GM23338 (cell line): ENCODE measurements at regions not wholly inside any gene's neighbourhood (a gene's known extent, or its start where the extent isn't known, plus 50 kb on each side); places are given as distances from the start of the nearest gene placed in this dataset.

ENCODE experiments used
- CREB1 ChIP-seq: fragments of 250-450 bp; sonication (Bioruptor Pico); IDR thresholded peaks from 2 replicates; pipeline ENCODE4 v1.5.0; 2020; ENCODE audit warnings: low read depth, mild to moderate bottlenecking, moderate library complexity
- EZH2 ChIP-seq: fragments of 200-600 bp; sonication (generic); IDR thresholded peaks from one replicate; pipeline ENCODE4 v1.8.0; 2017; ENCODE audit warnings: antibody characterized with exemption, mild to moderate bottlenecking, low read depth; ENCODE audit not compliant: unreplicated experiment
- EZH2phosphoT487 ChIP-seq: fragments of 200-600 bp; sonication (generic); IDR thresholded peaks from one replicate; pipeline ENCODE4 v1.8.1; 2018; ENCODE audit warnings: antibody characterized with exemption; ENCODE audit not compliant: unreplicated experiment
- JUNB ChIP-seq: IDR thresholded peaks from one replicate; pipeline ENCODE4 v1.6.1; 2016; ENCODE audit warnings: antibody characterized with exemption; ENCODE audit not compliant: unreplicated experiment
- NANOG ChIP-seq: IDR thresholded peaks from 2 replicates; pipeline ENCODE4 v1.6.1; 2016; ENCODE audit warnings: antibody characterized with exemption, borderline replicate concordance
- POLR2AphosphoS5 ChIP-seq: IDR thresholded peaks from 2 replicates; pipeline ENCODE4 v1.6.1; 2016; ENCODE audit warnings: antibody characterized with exemption, low read depth
- ZNF114 ChIP-seq: fragments of 250-450 bp; sonication (Bioruptor Pico); IDR thresholded peaks from 2 replicates; pipeline ENCODE4 v1.5.0; 2020; ENCODE audit warnings: mild to moderate bottlenecking, moderate library complexity
- ZNF331 ChIP-seq: fragments of 250-450 bp; sonication (Bioruptor Pico); IDR thresholded peaks from 2 replicates; pipeline ENCODE4 v1.5.0; 2020; ENCODE audit warnings: low read depth, mild to moderate bottlenecking, moderate library complexity
- TF ChIP-seq, protein P1 (sequence below), 2 experiments: fragments of 200-600 bp in 1 of 2; sonication (generic) in 1 of 2; conservative IDR thresholded peaks; 2 replicates each; pipeline versions ENCODE4 v1.5.1 to v1.6.1; 2016 to 2017; ENCODE audit warnings: antibody characterized with exemption in 2 of 2, low read depth in 2 of 2, mild to moderate bottlenecking in 2 of 2, moderate library complexity in 1 of 2
- TF ChIP-seq, protein P2 (sequence below): IDR thresholded peaks from one replicate; pipeline ENCODE4 v1.6.1; 2018; ENCODE audit warnings: antibody characterized with exemption; ENCODE audit not compliant: unreplicated experiment
- TF ChIP-seq, protein P3 (sequence below): IDR thresholded peaks from 2 replicates; pipeline ENCODE4 v1.6.1; 2016; ENCODE audit warnings: antibody characterized with exemption
- TF ChIP-seq, protein P4 (sequence below): fragments of 250-450 bp; sonication (Bioruptor Pico); IDR thresholded peaks from 2 replicates; pipeline ENCODE4 v1.5.0; 2020; ENCODE audit warnings: mild to moderate bottlenecking, moderate library complexity

GRCh38 chr3:80601479-80601878 is 833.7 kb upstream of the ROBO1 start:
- TF ChIP-seq, protein P1, sequence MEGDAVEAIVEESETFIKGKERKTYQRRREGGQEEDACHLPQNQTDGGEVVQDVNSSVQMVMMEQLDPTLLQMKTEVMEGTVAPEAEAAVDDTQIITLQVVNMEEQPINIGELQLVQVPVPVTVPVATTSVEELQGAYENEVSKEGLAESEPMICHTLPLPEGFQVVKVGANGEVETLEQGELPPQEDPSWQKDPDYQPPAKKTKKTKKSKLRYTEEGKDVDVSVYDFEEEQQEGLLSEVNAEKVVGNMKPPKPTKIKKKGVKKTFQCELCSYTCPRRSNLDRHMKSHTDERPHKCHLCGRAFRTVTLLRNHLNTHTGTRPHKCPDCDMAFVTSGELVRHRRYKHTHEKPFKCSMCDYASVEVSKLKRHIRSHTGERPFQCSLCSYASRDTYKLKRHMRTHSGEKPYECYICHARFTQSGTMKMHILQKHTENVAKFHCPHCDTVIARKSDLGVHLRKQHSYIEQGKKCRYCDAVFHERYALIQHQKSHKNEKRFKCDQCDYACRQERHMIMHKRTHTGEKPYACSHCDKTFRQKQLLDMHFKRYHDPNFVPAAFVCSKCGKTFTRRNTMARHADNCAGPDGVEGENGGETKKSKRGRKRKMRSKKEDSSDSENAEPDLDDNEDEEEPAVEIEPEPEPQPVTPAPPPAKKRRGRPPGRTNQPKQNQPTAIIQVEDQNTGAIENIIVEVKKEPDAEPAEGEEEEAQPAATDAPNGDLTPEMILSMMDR (conservative IDR thresholded peaks at IDR 0.05; ENCODE audit: low read depth in 2 of 2): no peak
- TF ChIP-seq POLR2AphosphoS5 (no peak), EZH2 (no peak), ZNF114 (no peak), EZH2phosphoT487 (no peak), ZNF331 (no peak), NANOG (no peak), CREB1 (CRISPR knock-in tag) (no peak), JUNB (no peak)
- TF ChIP-seq, protein P2, sequence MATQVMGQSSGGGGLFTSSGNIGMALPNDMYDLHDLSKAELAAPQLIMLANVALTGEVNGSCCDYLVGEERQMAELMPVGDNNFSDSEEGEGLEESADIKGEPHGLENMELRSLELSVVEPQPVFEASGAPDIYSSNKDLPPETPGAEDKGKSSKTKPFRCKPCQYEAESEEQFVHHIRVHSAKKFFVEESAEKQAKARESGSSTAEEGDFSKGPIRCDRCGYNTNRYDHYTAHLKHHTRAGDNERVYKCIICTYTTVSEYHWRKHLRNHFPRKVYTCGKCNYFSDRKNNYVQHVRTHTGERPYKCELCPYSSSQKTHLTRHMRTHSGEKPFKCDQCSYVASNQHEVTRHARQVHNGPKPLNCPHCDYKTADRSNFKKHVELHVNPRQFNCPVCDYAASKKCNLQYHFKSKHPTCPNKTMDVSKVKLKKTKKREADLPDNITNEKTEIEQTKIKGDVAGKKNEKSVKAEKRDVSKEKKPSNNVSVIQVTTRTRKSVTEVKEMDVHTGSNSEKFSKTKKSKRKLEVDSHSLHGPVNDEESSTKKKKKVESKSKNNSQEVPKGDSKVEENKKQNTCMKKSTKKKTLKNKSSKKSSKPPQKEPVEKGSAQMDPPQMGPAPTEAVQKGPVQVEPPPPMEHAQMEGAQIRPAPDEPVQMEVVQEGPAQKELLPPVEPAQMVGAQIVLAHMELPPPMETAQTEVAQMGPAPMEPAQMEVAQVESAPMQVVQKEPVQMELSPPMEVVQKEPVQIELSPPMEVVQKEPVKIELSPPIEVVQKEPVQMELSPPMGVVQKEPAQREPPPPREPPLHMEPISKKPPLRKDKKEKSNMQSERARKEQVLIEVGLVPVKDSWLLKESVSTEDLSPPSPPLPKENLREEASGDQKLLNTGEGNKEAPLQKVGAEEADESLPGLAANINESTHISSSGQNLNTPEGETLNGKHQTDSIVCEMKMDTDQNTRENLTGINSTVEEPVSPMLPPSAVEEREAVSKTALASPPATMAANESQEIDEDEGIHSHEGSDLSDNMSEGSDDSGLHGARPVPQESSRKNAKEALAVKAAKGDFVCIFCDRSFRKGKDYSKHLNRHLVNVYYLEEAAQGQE: no peak
- TF ChIP-seq, protein P3, sequence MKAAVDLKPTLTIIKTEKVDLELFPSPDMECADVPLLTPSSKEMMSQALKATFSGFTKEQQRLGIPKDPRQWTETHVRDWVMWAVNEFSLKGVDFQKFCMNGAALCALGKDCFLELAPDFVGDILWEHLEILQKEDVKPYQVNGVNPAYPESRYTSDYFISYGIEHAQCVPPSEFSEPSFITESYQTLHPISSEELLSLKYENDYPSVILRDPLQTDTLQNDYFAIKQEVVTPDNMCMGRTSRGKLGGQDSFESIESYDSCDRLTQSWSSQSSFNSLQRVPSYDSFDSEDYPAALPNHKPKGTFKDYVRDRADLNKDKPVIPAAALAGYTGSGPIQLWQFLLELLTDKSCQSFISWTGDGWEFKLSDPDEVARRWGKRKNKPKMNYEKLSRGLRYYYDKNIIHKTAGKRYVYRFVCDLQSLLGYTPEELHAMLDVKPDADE: no peak
- TF ChIP-seq, protein P4, sequence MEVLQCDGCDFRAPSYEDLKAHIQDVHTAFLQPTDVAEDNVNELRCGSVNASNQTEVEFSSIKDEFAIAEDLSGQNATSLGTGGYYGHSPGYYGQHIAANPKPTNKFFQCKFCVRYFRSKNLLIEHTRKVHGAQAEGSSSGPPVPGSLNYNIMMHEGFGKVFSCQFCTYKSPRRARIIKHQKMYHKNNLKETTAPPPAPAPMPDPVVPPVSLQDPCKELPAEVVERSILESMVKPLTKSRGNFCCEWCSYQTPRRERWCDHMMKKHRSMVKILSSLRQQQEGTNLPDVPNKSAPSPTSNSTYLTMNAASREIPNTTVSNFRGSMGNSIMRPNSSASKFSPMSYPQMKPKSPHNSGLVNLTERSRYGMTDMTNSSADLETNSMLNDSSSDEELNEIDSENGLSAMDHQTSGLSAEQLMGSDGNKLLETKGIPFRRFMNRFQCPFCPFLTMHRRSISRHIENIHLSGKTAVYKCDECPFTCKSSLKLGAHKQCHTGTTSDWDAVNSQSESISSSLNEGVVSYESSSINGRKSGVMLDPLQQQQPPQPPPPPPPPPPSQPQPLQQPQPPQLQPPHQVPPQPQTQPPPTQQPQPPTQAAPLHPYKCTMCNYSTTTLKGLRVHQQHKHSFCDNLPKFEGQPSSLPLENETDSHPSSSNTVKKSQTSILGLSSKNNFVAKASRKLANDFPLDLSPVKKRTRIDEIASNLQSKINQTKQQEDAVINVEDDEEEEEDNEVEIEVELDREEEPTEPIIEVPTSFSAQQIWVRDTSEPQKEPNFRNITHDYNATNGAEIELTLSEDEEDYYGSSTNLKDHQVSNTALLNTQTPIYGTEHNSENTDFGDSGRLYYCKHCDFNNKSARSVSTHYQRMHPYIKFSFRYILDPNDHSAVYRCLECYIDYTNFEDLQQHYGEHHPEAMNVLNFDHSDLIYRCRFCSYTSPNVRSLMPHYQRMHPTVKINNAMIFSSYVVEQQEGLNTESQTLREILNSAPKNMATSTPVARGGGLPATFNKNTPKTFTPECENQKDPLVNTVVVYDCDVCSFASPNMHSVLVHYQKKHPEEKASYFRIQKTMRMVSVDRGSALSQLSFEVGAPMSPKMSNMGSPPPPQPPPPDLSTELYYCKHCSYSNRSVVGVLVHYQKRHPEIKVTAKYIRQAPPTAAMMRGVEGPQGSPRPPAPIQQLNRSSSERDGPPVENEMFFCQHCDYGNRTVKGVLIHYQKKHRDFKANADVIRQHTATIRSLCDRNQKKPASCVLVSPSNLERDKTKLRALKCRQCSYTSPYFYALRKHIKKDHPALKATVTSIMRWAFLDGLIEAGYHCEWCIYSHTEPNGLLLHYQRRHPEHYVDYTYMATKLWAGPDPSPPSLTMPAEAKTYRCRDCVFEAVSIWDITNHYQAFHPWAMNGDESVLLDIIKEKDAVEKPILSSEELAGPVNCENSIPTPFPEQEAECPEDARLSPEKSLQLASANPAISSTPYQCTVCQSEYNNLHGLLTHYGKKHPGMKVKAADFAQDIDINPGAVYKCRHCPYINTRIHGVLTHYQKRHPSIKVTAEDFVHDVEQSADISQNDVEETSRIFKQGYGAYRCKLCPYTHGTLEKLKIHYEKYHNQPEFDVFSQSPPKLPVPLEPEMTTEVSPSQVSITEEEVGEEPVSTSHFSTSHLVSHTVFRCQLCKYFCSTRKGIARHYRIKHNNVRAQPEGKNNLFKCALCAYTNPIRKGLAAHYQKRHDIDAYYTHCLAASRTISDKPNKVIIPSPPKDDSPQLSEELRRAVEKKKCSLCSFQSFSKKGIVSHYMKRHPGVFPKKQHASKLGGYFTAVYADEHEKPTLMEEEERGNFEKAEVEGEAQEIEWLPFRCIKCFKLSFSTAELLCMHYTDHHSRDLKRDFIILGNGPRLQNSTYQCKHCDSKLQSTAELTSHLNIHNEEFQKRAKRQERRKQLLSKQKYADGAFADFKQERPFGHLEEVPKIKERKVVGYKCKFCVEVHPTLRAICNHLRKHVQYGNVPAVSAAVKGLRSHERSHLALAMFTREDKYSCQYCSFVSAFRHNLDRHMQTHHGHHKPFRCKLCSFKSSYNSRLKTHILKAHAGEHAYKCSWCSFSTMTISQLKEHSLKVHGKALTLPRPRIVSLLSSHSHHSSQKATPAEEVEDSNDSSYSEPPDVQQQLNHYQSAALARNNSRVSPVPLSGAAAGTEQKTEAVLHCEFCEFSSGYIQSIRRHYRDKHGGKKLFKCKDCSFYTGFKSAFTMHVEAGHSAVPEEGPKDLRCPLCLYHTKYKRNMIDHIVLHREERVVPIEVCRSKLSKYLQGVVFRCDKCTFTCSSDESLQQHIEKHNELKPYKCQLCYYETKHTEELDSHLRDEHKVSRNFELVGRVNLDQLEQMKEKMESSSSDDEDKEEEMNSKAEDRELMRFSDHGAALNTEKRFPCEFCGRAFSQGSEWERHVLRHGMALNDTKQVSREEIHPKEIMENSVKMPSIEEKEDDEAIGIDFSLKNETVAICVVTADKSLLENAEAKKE (CRISPR knock-in tag): no peak
